ENCODE measurements at regions not wholly inside any gene's neighbourhood (a gene's known extent, or its start where the extent isn't known, plus 50 kb on each side); places are given as distances from the start of the nearest gene placed in this dataset.

DNA sequence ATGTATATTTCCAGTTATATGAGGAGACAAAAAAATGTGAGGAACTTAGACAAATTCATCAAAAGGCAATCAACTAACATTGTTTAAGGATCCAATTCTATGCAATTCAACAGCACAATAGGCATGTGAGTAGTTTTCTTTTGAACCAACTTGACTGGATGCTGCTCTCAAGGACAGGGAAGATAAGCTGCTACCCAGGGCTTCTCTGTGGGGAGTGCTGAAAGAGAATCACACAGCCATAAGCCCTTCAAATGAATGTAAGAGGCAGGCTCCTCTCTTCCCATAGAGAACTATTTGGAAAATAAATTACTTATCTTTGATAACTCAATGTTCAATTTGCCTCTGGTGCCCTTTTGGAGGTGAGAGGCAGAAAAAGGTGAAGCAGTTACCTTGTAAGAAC is 1413.6 kb downstream of the PCDH7 start:
- DNase-seq, result no peak

DNA sequence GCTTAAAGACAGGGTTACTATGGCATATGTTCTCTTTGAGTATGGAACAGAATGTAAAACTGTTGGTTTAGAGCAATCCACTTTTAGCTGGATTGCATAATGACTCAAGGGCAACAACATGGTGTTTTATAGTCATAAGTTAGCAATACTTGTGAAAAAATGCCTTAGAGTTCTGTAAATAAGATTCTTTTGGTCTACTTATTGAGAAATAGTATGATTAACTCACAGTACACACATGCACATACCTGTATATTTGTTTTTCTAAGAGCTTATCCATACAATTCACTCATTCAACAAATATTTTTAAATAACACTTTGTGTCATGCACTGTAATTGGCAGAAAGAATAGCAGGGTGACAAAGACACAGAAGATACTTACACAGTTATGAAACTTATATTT is 1415.5 kb downstream of the PCDH7 start:
- DNase-seq, result no peak

DNA sequence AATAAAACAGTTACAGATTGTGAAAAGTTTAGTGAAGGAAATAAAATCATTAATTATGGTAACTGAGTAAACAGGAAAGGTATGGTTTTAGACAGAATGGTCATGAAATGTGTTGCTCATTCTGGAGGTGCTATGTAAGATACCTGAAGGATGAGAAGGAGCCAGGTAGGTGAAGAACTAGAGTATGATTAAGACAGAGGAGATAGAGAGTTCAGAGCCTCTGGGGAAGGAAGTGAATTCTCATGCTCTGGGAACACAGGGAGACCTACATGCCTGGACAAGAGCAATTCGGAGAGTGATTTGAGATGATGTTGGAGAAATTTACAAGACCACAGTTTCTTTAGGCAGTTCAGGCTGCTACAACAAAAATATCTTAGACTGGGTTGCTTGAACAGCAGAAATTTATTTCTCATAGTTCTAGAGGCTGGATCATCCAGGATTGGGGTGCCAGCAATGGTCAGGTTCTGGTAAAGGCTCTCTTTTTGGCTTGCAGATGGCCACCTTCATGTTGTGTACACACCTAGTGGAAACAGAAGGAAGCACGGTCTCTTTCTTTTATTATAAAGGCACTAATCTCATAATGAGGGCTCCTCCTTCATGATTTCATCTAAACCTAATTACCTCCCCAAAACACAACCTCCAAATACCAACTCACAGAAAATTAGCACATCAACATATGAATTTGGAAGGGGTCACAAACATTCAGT is 1416.1 kb downstream of the PCDH7 start:
- DNase-seq, result no peak

DNA sequence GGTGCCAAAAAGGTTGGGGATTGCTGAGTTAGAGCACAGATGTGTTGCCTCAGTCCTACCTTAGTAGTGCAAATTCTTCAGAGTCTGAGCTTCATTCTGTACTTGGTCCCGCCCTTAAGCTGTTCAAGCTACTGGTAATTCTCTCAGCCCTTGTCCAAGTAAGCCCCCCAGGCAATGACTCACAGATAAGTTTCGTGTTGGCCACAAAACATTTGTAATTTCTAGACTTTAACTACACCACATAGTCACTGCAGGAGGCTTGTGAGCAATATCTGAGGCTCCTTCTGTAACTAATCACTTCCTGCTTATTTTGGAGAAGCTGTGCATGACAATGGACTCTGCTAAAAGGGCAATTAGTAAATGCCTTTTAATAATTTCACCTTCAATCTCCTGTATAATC is 1420.5 kb downstream of the PCDH7 start:
- DNase-seq, result no peak

DNA sequence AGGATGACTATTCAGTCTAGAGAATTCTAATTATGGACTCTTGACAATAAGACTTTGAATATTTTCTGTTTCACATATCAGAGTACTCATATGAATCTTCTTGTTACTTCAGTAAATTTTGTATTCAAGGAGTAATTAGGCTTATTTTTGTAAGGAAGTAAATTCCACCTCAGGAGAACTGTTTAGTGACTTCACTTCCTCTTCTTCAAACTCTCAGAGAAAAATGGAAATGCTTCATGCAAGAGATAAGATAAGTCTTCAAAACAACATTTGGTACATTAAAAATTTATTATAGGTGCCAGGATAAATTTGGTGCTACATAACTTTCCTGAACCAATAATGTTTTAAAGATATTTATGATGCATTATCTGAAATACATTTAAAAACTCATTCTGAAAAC is 1421.9 kb downstream of the PCDH7 start:
- no peak for DNase-seq

DNA sequence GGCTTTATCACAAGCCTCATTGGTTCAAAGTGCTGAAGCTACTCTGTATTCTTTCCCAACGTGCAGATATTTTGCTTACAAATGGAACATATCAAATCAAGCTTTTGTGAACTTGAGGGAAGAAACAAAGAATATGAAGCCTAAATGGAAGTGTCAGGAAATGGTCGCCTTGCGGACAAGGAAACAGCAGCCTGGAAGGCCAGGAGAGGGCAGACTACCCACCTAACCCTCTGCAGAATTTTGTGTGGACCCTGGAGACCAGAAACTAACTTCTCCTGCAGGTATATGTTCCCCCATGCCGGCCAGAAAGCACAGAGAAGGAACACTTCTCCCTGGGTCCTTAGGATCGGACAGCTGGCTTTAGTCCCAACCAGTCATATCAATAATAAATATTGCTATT is 1425.8 kb downstream of the PCDH7 start:
- DNase-seq, result no peak

DNA sequence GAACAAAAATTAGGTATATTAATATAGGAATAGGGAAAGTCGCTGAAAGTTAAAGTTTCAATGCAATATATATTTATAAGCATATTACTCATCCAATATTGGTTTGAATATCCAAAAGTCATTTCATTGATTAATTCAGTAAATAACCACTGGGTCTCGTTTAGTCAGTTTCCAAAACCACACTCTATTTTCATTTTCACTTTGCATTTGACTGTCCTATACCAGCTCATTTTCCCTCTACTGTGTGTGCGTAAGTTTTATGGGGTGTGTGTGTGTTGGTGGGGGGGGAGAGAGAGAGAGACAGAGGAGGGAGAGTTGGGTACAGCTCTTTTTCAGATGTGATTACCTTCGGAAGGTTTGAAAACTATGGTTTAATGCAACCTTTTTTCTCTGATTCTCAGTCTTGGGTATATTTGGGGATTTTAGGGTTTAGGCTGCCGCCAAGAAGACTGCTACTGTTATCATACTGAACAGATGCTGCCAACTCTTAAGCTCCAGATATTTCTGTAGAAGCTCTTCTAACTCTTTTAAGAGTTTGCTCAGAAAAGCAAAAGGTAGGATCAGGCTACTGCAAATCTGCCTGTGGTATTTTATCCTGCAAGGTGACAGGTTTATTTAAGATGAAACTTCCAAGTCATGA is 1427.4 kb downstream of the PCDH7 start:
- no peak for DNase-seq

DNA sequence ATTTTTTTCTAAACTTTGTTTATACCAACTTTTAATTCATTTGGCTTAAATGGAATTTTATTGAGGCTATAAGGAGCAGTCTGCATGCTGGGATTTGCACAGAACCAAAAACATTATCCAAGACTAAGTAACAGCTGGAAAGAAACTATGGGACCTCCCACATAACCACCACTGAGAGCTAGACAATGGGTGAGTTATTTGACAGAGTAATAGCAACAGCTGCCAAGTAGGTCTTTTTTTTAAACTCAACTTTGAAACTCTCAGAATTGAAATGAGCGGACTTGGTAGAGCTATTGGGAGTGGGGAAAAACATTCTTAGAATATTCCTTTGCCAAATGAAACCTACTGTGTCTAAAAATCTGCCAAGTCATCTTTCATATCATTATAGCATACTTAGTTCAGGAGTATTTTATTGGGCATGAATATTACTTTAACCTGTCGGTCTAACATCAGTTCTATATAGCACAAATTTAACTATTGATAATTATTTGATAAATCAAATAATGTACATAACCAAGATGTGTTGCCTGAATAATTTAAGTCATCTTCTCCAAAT is 1428.0 kb downstream of the PCDH7 start:
- DNase-seq, result no peak

DNA sequence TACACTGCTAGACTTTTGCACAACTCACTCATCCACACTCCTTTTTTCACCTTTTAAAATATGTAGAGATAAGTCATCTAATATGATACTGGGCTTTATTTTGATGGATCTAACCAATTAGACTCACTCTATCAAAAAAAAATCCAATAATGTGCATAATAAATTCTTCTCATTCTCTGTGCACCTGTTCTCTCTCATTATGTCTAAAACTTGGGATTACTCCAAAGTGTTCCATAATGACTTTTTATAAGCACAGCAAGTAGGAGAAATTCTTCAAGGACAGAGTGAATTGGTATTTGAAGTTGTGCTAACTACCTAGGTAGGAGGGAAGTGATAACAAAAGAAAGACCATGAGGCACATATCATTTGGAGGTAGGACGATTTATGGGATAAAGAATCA is 1438.8 kb downstream of the PCDH7 start:
- no peak for DNase-seq

DNA sequence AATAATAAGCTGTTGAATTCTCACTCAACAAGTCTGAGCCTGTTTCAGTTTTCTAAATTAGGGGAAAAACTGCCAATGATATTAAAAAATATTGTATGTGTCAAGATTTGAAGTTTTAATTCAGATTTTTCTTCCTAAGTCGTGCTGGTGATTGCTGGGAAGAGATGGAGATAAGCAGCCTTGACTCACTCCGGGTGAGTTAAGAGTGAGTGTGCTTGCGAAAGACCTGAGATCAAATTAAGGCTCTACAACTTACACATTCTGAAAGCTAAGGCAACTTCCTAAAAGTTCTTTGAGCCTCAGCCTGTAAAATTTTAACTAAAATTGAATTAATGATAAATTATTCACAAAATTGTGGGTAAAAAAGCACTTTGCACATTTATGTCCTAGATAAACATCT is 1441.2 kb downstream of the PCDH7 start:
- no peak for DNase-seq

DNA sequence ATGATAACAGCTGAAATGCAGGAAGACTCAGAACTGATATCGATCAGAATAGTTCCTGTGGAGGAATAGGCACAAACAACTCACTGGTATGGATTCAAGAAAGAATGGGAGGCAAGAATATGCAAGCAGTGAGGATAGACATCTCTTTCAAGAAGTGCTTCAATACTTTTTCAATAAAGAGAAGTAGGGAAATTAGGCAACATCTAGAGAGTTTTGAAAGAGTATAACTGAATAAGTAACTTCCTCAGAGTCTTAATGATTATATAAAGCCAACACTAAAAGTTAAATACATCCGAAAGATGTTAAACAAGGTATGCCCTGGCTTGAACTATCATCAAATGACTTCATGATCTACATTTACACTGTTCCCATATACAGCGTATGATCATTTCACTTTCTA is 1443.0 kb downstream of the PCDH7 start:
- no peak for DNase-seq

DNA sequence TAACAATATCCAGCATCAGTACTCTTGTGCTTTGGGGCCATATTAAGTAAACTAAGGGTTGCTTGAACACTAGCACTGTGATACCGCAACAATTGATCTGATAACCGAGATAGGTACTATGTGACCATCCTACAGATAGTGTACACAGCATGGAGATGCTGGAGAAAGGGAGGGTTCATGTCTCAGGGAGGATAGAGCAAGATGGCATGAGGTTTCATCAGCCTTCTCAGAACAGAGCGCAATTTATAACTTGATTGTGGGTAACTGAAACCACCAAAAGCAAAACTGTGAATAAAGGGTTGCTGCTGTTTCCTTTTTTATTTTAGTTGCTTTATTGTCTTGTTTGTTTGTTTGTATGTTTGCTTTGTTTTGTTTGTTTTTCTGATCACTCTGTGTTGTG is 1449.7 kb downstream of the PCDH7 start:
- no peak for DNase-seq

DNA sequence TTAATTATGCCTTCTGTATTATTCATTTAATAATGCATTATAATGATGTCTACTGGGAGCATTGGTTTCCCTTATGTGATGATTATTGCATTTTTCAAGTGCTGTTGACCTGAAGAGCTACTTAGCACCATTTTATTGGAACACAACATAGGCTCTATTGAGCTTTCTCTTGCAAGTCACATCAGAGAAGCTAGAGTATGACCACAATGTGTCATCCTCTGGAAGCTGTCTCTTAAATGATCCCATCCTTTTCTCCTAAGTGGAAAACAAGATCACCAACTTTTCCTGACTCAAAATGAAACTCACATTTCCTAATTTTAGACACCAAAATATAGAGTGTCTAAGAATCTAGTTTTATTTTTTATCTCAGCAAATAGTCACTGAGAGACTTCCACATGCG is 1451.9 kb downstream of the PCDH7 start:
- DNase-seq, result no peak

DNA sequence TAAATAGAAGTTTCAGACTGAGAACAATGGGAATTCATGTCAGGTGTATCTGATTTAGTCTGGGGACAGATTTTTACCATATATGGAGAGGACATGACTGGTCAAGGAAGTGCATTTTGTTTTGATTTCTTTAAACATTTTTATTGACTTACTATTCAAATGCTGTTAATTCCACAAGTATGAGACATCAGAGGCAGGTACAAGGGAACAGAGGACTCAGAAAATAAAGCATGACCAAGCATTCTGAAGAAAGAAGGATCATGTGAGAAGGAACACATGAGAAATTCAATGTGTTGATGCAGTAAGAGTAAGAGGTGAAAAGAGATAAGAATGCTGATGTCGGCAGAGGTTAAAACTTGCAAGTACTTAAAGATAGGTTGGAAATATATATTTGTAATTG is 1452.6 kb downstream of the PCDH7 start:
- no peak for DNase-seq

DNA sequence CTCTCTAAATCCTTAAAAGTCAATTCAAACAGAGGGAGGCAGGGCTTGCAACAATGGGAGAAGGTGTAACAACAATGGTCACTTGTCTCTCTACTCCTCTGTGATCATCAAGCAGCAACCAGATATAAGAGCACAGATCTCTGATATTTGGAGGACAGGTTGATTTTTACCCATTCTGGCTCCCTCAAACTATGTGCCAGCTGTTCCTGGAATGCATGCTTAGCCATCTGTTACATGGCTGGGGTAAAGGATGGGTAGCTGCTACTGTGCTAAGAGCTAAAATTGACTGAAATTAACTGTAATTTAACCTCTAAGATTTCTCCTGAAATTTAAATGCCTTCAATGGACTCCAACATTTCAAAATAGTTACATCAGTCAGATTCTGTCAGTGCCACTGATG is 1459.9 kb downstream of the PCDH7 start:
- DNase-seq, result peak; percentile 28

DNA sequence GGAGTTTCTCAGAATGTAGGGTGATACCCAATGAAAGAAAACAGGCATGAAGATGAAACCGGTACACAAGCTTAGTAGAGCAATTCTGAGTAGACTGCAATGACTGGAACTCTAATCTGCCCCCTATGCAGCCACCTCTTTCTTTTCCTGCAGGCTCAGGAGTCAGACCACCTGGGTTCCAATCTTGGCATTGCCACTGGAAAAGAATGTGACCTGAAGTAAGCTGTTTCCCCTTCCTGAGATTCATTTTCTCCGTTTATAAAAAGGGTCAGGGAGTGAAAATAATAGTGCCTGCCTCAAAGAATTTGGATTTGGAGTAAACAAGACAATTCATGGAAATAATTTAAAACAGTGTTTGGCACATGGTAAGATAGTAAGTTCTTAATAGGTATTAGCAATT is 1464.0 kb downstream of the PCDH7 start:
- no peak for DNase-seq

DNA sequence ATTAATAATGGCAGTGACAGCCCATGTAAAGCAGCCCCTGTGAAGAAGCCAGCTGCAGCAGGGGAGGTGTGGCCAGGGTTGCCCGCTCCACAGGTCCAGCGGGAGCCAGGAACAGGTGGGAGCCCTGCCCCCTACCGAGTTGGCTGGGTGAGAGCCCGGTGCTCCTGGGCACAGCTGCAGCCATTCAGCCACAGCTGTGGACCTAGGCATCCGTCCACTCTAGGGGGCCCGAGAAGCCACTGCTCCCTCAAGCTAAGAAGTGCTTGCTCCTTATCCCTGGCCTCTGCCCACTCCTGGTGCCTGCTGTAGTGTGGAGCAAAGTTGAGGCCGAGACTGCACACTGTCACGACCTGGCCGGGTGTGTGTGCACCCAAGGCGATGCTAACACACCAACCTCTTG is 1469.0 kb downstream of the PCDH7 start:
- DNase-seq, result peak; percentile 26

DNA sequence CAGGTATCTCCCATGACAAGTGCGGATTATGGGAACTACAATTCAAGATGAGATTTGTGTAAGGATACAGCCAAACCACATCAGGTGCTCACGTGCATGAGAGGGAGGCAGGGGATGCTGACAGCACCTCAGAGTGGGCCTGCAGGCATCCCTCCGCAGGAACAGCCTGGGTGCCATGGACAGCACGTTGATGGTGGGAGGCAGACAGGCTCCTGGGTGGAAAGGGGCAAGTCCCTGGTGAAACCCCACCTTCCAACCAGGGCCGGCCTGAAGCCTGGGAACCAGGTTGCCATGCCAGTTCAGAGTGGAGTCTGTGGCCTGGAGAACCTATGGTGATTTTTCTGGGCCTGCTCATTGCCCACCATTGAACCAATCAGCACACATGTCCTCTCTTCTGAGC is 1469.6 kb downstream of the PCDH7 start:
- DNase-seq, result no peak

DNA sequence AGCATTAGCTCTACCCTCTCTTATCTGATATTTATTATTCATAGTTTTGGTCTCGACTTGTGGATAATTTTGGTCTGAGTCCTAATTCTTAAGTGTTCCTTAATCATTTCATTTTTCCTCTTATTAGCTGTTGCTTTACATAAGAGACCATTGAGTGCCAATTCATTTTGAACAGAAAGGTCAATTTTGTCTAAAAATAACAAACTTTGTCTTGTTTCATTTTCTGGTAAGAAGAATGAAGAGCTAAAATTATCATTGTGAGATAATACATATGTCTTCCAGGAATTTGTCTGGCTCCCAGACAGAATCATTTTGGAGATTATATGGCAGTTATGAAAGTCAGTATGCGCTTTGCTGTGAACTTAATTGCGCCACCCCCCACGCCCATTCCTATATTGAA is 1471.8 kb downstream of the PCDH7 start:
- DNase-seq, result no peak

DNA sequence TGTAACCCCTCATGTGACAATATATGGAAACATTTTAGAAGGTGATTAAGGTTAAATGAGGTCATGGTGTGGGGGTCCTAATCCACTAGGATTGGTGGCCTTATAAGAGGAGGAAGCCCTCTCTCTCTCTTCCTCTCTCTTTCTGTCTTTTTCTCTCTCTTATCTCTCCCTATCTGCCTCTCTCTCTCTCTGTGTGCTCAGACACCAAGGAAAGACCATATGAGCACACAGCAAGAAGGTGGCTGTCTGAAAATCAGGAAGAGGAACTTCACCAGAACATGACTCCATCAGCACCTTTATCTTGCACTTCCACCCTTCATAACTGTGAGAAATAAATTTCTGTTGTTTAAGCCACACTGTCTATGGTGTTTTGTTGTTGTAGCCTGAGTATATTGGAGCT is 1472.2 kb downstream of the PCDH7 start:
- no peak for DNase-seq

DNA sequence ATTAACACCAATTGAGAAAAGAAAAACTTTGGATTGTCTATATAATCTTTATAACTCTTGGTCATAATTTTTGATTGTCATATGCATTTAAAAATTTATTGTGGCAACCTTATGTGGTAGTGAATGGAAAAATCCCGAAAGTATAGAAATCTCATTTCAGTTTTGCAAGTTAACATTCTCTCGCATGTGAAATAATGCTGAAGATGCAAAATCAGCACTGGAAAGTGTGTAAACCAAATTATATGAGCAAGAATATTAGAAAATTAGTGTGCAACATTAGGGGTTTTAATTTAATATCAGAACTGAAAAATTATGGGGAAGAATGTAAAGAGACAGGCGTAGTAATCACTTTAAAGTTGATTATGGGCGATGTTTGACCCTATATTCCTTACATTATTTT is 1472.8 kb downstream of the PCDH7 start:
- DNase-seq, result no peak

DNA sequence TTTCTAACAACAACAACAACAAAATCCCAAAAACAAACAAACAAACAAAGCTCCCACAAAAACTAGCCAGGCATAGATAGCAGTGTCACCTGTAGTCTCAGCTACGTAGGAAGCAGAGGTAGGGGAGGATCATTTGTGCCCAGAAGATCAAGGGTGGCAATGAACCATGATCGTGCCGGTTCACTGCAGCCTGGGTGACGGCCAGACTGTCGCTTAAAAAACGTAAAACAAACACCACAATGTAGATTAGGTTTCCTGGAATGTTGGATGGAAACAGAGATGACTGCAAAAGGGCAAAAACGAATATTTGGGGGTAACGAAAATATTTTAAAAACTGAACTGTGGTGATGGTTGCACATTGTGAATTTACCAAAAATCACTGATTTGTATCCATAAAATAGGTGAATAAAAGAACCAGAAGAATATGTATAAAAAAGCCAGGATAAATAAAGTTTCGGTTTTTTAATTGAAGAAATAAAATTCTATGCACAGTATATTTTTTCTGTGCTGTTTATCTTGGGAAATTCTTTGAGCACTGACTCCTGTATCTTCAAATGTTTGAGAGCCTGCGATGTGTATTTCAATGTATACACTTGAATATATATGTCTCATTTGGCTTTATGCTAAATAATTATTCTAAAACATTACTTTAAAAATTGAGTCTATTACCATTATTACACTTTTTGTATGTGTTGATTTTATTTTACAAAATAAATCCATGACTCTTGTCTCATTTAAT is 1477.0 kb downstream of the PCDH7 start:
- DNase-seq, result no peak

DNA sequence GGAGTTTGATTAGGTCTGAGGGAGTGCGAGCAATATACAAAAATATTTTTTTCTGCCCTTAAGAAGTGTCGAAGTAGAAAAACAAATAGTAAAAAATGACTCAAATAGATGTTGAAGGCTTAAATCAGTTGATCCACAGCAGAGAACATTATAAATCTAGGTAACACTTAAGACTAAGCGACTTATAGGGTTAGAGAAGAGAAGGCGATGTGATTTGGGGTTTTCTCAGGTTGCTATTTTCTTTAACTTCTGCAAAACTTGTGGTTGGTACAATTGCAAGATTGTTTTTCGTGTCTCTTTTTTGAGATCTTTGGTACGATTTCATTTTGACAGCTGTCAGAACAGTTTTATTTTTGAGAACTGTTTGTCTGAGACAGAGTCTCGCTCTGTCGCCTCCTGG is 1479.5 kb downstream of the PCDH7 start:
- no peak for DNase-seq

DNA sequence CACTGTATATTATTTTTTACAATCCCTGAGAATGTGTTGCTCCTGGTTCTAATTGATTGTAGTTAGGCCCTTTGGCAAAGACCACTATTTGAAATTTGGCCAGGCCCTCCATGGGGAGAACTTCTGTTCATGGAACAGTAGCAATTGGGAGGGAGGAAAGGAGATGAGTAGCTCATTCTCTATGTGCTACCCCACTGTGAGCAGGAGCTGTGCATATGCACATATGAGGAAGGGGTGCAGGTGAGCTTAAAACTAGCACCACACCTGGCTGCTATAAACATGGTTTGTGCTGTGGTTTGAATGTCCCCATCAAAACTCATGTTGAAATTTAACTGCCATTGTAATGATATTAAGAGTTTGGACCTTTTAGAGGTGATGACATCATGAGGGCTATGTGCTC is 1483.2 kb downstream of the PCDH7 start:
- no peak for DNase-seq

Data from right hindlimb (tissue), 1 donor.